HCT116 (cell line): ENCODE measurements at regions not wholly inside any gene's neighbourhood (a gene's known extent, or its start where the extent isn't known, plus 50 kb on each side); places are given as distances from the start of the nearest gene placed in this dataset.

Source experiments
- ATAC-seq: fragments of 200-7000 bp; cut with Tn5 transposase; 2 replicates; pipeline ENCODE4 v1.9.1; 2020; ENCODE audit warnings: mild to moderate bottlenecking, moderate library complexity
- BruUV-seq: library from RNA; stranded (reverse); fragments of 400-500 nt; replicated peaks from 2 replicates; lab custom pipeline; 2021; lab: Mats Ljungman, UMichigan
- CTCF ChIA-PET: fragments of 300-600 bp; sonication (Branson Sonifier 250); formaldehyde crosslinking; loops from one replicate; lab custom pipeline; 2021; ENCODE audit warnings: antibody characterized with exemption; lab: Charles Lee
- POLR2A ChIA-PET: fragments of 300-600, 350-600 bp; sonication (Branson Sonifier 250); formaldehyde crosslinking; loops from one replicate; lab custom pipeline; 2021; ENCODE audit warnings: antibody characterized with exemption; lab: Charles Lee
- RAD21 ChIA-PET, 2 experiments: fragments of 300-600 bp; sonication (Branson Sonifier 250); formaldehyde crosslinking; loops; one replicate each; lab custom pipeline; 2023; ENCODE audit warnings: low total read pairs in 2 of 2; ENCODE audit not compliant: uncharacterized antibody in 2 of 2, unreplicated experiment in 2 of 2, low non-redundant PET in 1 of 2; lab: Charles Lee
- DNase-seq: peaks from one replicate; pipeline ENCODE4 v3.0.0-alpha.2; 2010; ENCODE audit warnings: low read depth, low spot score
- H2AFZ ChIP-seq: fragments of 200-600 bp; shearing (Covaris generic), sonication (generic); 2 replicates; pipeline ENCODE4 v1.6.1; 2017; ENCODE audit warnings: low read depth, mixed run types, mixed read lengths, antibody characterized with exemption, low read length; ENCODE audit not compliant: poor library complexity, severe bottlenecking
- H3K27ac ChIP-seq: 2 replicates; pipeline ENCODE4 v1.5.1; 2012; ENCODE audit warnings: low read depth, low read length
- H3K27me3 ChIP-seq: fragments of 200-600 bp; sonication (generic); 2 replicates; pipeline ENCODE4 v1.6.1; 2016; ENCODE audit warnings: mixed run types, low read length, mixed read lengths; ENCODE audit not compliant: insufficient read depth
- H3K36me3 ChIP-seq, 2 experiments: fragments of 200-500 bp in 1 of 2; fragments of 200-600 bp in 1 of 2; sonication (Bioruptor generic) in 1 of 2; sonication (generic) in 1 of 2; 2 replicates each; pipeline versions ENCODE4 v1.5.1 to v1.6.1; 2014 to 2016; ENCODE audit warnings: low read length in 2 of 2, inconsistent platforms in 1 of 2, mixed read lengths in 1 of 2, mixed run types in 1 of 2; ENCODE audit not compliant: insufficient read depth in 2 of 2, control insufficient read depth in 1 of 2
- H3K4me1 ChIP-seq, 2 experiments: fragments of 200-600 bp in 1 of 2; sonication (generic) in 1 of 2; 2 replicates each; pipeline versions ENCODE4 v1.5.1 to v1.6.1; 2012 to 2017; ENCODE audit warnings: low read length in 2 of 2, inconsistent platforms in 1 of 2, mild to moderate bottlenecking in 1 of 2, mixed read lengths in 1 of 2, mixed run types in 1 of 2, moderate library complexity in 1 of 2; ENCODE audit not compliant: insufficient read depth in 2 of 2, control insufficient read depth in 1 of 2
- H3K4me2 ChIP-seq: fragments of 200-600 bp; sonication (generic); 2 replicates; pipeline ENCODE4 v1.6.1; 2017; ENCODE audit warnings: mixed run types, low read length, mixed read lengths
- H3K4me3 ChIP-seq, 2 experiments: fragments of 200-600 bp in 1 of 2; sonication (generic) in 1 of 2; replicated peaks in 1 of 2; 2 replicates each; pipeline ENCODE4 v1.5.1; 2011 to 2016; ENCODE audit warnings: low read length in 2 of 2, control low read depth in 1 of 2, low read depth in 1 of 2, mild to moderate bottlenecking in 1 of 2, mixed read lengths in 1 of 2, mixed run types in 1 of 2
- H3K79me2 ChIP-seq: fragments of 200-600 bp; sonication (generic); 2 replicates; pipeline ENCODE4 v1.6.1; 2017; ENCODE audit warnings: mild to moderate bottlenecking, mixed run types, low read length, moderate library complexity, mixed read lengths; ENCODE audit not compliant: insufficient read depth
- H3K9ac ChIP-seq: fragments of 200-600 bp; sonication (generic); 2 replicates; pipeline ENCODE4 v1.6.1; 2016; ENCODE audit warnings: low read length, mixed read lengths
- H3K9me2 ChIP-seq: fragments of 200-600 bp; sonication (generic), shearing (Covaris generic); 2 replicates; pipeline ENCODE4 v1.6.1; 2017; ENCODE audit warnings: mixed run types, mild to moderate bottlenecking, moderate library complexity; ENCODE audit not compliant: insufficient read depth
- H3K9me3 ChIP-seq, 2 experiments: fragments of 200-500 bp in 1 of 2; fragments of 200-600 bp in 1 of 2; sonication (Bioruptor generic) in 1 of 2; sonication (generic) in 1 of 2; 2 replicates each; pipeline ENCODE4 v1.6.1; 2014 to 2017; ENCODE audit warnings: low read length in 2 of 2, mixed read lengths in 2 of 2, inconsistent platforms in 1 of 2, low read depth in 1 of 2, mild to moderate bottlenecking in 1 of 2, mixed run types in 1 of 2, moderate library complexity in 1 of 2; ENCODE audit not compliant: control insufficient read depth in 1 of 2, insufficient read depth in 1 of 2
- H4K20me1 ChIP-seq: fragments of 200-600 bp; sonication (generic), shearing (Covaris generic); 2 replicates; pipeline ENCODE4 v1.6.1; 2017; ENCODE audit warnings: mixed run types, mild to moderate bottlenecking, moderate library complexity; ENCODE audit not compliant: insufficient read depth
- CBX3 ChIP-seq: IDR thresholded peaks from 2 replicates; pipeline ENCODE4 v1.6.1; 2012; ENCODE audit warnings: low read depth
- CEBPB ChIP-seq: IDR thresholded peaks from 2 replicates; pipeline ENCODE4 v1.6.1; 2012; ENCODE audit warnings: low read depth
- CTCF ChIP-seq, 3 experiments: fragments of 200-600 bp in 1 of 3; sonication (generic) in 1 of 3; IDR thresholded peaks in 2 of 3; conservative IDR thresholded peaks in 1 of 3; 2 replicates each; pipeline ENCODE4 v1.5.1; 2012 to 2017; ENCODE audit warnings: low read depth in 2 of 3, low read length in 2 of 3, antibody characterized with exemption in 1 of 3, borderline replicate concordance in 1 of 3, control low read depth in 1 of 3, mild to moderate bottlenecking in 1 of 3, mixed read lengths in 1 of 3, mixed run types in 1 of 3, moderate library complexity in 1 of 3; ENCODE audit not compliant: insufficient read depth in 1 of 3
- ELF1 ChIP-seq: IDR thresholded peaks from 2 replicates; pipeline ENCODE4 v1.6.1; 2012; ENCODE audit warnings: low read depth, borderline replicate concordance
- EZH2 ChIP-seq: fragments of 200-600 bp; sonication (generic); IDR thresholded peaks from 2 replicates; pipeline ENCODE4 v1.6.1; 2017; ENCODE audit warnings: antibody characterized with exemption, mixed run types
- EZH2phosphoT487 ChIP-seq: fragments of 200-600 bp; IDR thresholded peaks from 2 replicates; pipeline ENCODE4 v1.6.1; 2018; ENCODE audit warnings: antibody characterized with exemption, borderline replicate concordance
- JUND ChIP-seq: IDR thresholded peaks from 2 replicates; pipeline ENCODE4 v1.6.1; 2012
- MAX ChIP-seq: IDR thresholded peaks from 2 replicates; pipeline ENCODE4 v1.6.1; 2012
- POLR2A ChIP-seq: IDR thresholded peaks from 2 replicates; pipeline ENCODE4 v1.7.0; 2011; ENCODE audit warnings: borderline replicate concordance; ENCODE audit not compliant: insufficient read depth, insufficient read length; ENCODE audit errors: extremely low read depth
- POLR2AphosphoS5 ChIP-seq: IDR thresholded peaks from 2 replicates; pipeline ENCODE4 v1.6.1; 2011; ENCODE audit warnings: mild to moderate bottlenecking, low read depth, low read length, moderate library complexity
- RAD21 ChIP-seq: IDR thresholded peaks from 2 replicates; pipeline ENCODE4 v1.6.1; 2012; ENCODE audit warnings: low read depth, mild to moderate bottlenecking
- REST ChIP-seq: IDR thresholded peaks from 2 replicates; pipeline ENCODE4 v1.6.1; 2012; ENCODE audit warnings: low read depth
- SRF ChIP-seq: IDR thresholded peaks from 2 replicates; pipeline ENCODE4 v1.6.1; 2012; ENCODE audit warnings: low read depth
- TCF7L2 ChIP-seq: IDR thresholded peaks from 2 replicates; pipeline ENCODE4 v1.7.0; 2011; ENCODE audit warnings: borderline replicate concordance, inconsistent platforms; ENCODE audit not compliant: insufficient read depth, insufficient read length; ENCODE audit errors: extremely low read depth
- YY1 ChIP-seq: IDR thresholded peaks from 2 replicates; pipeline ENCODE4 v1.6.1; 2011; ENCODE audit warnings: low read length, low read depth, moderate library complexity, mild to moderate bottlenecking; ENCODE audit not compliant: insufficient replicate concordance; ENCODE audit errors: extremely low read depth
- ZBTB33 ChIP-seq: IDR thresholded peaks from 2 replicates; pipeline ENCODE4 v1.6.1; 2011; ENCODE audit warnings: mild to moderate bottlenecking, low read length, moderate library complexity; ENCODE audit not compliant: insufficient replicate concordance; ENCODE audit errors: extremely low read depth
- ZFX ChIP-seq: fragments of 450-650 bp; IDR thresholded peaks from 2 replicates; pipeline ENCODE4 v1.6.1; 2017
- ZNF274 ChIP-seq: fragments of 200-500 bp; sonication (Bioruptor generic); IDR thresholded peaks from 2 replicates; pipeline ENCODE4 v1.6.1; 2014; ENCODE audit warnings: mild to moderate bottlenecking, low read depth, low read length, inconsistent platforms
- intact Hi-C: fragments of 100-400 bp; cut with micrococcal nuclease; formaldehyde crosslinking; loops from 2 replicates; pipeline ENCODE4 v1.10.0; 2022

- ChIA-PET POLR2A (no interaction called here), RAD21 (no interaction called here), CTCF (no interaction called here)
- no peaks in the 10 kb centered on the region for H4K20me1 ChIP-seq
- no peaks in the 10 kb centered on the region for H3K9me2 ChIP-seq
- no peaks in the 10 kb centered on the region for H3K79me2 ChIP-seq
- no peaks in the 10 kb centered on the region for H3K36me3 ChIP-seq
- no peak overlapping the region for H3K4me3 ChIP-seq
- no peak overlapping the region for H3K9ac ChIP-seq
- no TSS peak for BruUV-seq
- no peak overlapping the region for H2AFZ ChIP-seq
- no peak for DNase-seq
- H3K4me1 ChIP-seq: peaks cover 0 to 5% of the 10 kb centered on the region in 2 experiments; a peak in 1 of 4 replicates
- H3K27ac ChIP-seq: no peak overlapping the region
- H3K9me3 ChIP-seq: no peaks in the 10 kb centered on the region
- TF ChIP-seq ZNF274: no peak
- TF ChIP-seq MAX: no peak
- TF ChIP-seq REST: no peak
- TF ChIP-seq ZFX: no peak
- TF ChIP-seq YY1: no peak
- TF ChIP-seq TCF7L2: no peak
- TF ChIP-seq CTCF (IDR thresholded peaks at IDR 0.05 in 2 of 3, conservative IDR thresholded peaks at IDR 0.05 in 1 of 3; ENCODE audit: borderline replicate concordance in 1 of 3, insufficient read depth in 1 of 3, low read depth in 2 of 3, low read length in 2 of 3): no peak
- no peak for TF ChIP-seq POLR2AphosphoS5
- TF ChIP-seq SRF: no peak
- no peak for TF ChIP-seq CBX3
- TF ChIP-seq EZH2phosphoT487: no peak
- TF ChIP-seq RAD21: no peak
- TF ChIP-seq CEBPB: no peak
- no peak for TF ChIP-seq ELF1
- no peak for TF ChIP-seq JUND
- TF ChIP-seq EZH2: no peak
- TF ChIP-seq ZBTB33: no peak
- no peak for TF ChIP-seq POLR2A
- TF ChIP-seq, all 23 proteins: peak for 0
- Histone ChIP-seq H3K4me2 (no peak overlapping the region), H3K27me3 (no peaks in the 10 kb centered on the region)
- ATAC-seq: no peak
- intact Hi-C loops: no loop called here
Measured at GRCh38 chr15:96068897-96069296, 261.6 kb upstream of the NR2F2 start.
